ENCODE measurements at regions not wholly inside any gene's neighbourhood (a gene's known extent, or its start where the extent isn't known, plus 50 kb on each side); places are given as distances from the start of the nearest gene placed in this dataset.

DNA sequence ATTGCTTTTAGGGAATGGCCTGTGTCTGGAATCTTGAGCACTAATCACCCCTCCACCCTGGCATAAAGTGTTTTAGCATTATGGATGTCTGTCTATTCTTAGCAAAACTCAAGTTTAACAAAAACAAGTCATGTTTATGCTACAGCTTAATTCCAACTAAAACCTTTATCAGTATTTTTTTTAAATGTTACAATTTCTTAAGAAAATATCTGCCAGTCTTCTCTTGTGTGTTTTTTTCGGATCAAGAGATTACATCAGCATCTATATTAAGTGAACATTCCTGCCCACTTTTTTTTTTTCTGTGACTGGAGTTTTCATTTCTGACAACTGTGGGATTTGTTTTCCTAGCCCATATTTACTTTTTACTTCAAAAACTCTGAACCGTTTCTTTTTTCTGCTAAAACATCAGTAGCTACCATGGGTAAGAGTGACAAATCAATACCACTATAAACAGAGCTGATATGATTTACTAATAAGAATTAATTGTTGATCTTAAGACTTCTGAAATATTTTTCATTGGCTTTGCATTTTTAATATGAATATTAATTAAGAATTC lies 94.3 kb downstream of the EDN1 start:
- DNase-seq = no peak

- no peak for DNase-seq
Measured at GRCh38 chr6:12385316-12385715, 95.2 kb downstream of the EDN1 start.

- DNase-seq = no peak
Measured at GRCh38 chr6:12386816-12387215, 96.7 kb downstream of the EDN1 start.

DNA sequence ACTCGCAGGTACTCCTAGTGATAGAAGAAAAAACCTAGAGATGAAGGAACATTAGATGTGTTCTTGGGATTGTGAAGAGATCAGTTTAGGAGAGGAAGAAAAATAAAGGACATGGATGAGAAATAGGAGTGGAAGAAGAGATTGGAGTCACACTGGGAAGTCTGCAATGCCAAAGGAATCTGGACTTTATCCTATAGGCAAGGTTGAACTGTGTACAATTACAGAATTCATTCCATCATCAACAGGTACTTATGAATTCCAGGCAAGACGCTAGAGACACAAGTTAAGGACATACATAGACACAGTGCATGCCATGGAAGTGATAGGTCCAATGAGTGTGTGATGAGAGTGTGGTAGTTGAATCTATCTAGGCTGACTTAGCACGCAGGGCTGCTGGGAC lies 101.3 kb downstream of the EDN1 start:
- DNase-seq = no peak

DNA sequence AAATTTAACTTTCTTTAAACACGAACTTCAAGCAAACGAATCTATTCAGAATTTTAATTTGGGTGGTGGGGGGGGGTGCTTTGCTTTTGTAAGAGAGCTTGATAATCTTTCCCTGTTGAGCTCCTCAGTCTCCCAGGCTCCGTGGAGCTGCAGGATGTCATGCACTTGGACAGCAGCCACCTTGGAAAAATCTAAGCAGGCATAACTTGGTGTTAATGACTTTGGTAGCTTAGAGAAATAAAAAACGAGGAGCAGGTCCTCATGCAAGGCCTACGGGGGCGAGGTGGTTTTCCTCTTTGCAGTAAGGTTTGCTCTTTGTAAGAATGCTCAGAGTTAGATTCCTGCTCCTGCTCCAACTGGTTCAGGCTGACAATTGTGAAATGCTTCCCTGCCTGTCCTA lies 102.3 kb downstream of the EDN1 start:
- DNase-seq = no peak

DNA sequence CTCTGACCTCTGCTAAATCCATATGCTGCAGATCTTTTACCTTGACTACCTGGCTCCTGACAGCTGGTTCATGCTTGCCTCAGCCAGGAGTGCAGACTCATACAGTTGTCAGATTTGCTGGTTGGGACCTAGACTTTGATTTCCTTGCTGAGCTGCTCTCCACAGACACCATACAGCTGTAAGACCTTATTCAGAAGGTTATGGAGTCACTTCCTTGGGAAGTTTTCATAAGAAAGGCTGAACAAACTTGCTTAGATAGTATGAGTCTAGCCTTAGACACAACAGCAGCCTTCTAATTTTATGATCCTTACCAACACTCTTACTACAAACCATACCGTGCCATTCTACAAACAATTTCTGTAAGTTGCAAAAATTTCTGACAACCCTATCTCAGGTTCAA lies 102.9 kb downstream of the EDN1 start:
- no peak for DNase-seq

DNA sequence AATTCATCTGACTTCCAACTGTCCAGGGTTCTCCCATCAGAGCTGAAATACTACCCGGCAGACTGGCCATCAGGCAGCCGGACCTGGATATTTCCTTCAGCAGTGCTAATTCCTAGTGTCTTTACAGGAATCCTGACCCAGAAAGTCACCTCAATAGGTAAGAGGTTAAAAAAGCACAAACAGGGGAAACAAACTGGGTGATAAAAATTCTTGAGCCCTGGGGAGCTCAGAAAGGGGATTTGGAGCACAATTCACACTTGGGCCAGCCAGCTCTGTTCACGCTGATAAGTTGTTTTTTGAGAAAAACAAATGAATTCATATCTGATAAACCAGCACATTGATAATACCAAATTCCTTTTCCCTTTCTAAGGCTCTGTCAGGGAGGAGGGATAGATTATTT lies 104.0 kb downstream of the EDN1 start:
- DNase-seq = no peak

- no peak for DNase-seq
Measured at GRCh38 chr6:12395898-12396297, 105.7 kb downstream of the EDN1 start.

- no peak for DNase-seq
Measured at GRCh38 chr6:12401200-12401599, 111.0 kb downstream of the EDN1 start.

DNA sequence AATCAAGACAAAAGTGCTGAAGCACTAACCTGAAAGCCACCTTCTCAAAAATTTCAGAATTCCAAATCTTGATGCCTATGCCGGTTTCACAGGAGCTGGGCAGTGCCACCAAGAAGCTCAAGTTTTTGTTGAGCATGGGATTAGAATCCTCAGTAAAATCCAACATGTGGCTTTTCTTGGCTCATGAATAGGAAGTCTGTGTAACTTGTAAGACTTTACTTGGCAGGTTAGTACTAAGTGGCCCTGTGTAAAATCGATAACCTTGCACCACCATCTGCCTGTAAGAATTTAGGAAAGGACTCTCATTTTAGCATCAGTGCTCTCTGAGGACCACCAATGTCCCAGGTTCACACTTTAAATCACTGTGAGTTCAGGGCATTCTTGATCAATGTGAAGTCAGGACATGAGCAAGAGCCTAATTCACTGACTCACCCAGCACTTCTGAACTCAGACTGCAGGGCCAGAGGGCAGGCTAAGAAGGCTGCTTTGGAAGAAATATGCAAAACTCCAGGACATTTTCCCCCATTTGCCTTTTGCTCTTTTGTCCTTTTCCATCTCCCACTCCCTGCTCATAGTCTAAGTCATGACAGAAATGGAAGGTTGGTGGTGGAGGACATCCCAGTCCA lies 113.2 kb downstream of the EDN1 start:
- no peak for DNase-seq

GRCh38 chr6:12403947-12404647 lies 113.9 kb downstream of the EDN1 start:
- no peak for DNase-seq

DNA sequence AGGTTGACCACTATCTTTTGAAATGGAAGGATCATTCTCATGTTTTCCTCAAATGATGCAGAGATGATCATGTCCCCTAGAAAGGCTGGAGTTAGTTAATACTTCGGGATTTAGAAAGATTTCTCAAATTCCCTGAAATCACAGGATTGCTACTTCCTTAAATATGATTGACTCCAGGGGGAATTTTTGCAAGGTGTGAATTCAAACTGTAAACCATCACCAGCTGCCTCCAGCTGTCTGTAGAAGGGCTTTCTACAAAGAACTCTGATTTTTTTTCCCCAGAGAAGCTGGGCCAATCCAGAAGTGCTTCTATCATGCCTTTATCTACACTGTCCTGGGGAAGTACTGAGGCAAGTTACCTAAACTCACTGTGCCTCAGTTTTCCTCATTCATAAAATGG lies 114.5 kb downstream of the EDN1 start:
- no peak for DNase-seq

GRCh38 chr6:12408752-12409151 lies 118.6 kb downstream of the EDN1 start:
- no peak for DNase-seq

DNA sequence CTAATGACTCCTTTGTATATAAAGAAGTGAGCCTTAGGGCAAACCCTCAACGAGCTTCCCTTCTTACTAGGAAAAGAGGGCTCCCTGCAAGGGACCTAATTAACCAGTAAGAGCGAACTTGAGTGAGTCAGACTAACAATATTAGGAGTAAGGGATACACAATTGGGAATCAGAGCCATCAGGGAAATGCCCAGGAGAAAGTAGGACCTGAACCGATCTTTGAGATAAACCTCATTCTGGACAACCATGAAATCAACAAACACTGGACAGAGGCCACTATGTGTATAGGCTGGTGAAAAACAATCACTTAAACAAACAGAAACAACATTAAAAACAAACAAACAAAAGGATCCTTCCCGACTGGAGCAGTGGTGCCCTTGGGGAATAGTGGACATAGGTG lies 120.8 kb downstream of the EDN1 start:
- no peak for DNase-seq

DNA sequence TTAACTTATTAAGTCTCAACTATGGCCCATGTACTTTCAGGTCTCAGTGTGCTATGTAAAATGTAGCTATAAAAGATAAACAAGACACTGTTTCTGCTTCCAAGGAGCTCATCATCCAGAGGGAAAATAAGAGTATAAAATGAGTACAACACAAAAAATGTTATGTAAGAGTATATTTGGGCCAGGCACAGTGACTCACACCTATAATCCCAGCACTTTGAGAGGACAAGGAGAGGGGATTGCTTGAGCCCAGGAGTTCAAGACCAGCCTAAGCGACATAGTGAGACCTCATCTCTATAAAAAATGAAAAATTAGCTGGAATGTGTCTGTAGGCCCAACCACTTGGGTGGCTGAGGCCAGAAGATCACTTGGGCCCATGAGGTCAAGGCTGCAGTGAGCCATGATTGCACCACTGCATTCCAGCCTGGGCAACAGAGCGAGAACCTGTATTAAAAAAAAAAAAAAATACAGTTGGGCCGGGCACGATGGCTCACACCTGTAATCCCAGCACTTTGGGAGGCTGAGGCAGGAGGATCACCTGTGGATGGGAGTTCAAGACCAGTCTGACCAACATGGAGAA lies 124.0 kb downstream of the EDN1 start:
- DNase-seq = no peak

GRCh38 chr6:12415980-12416598 lies 125.9 kb downstream of the EDN1 start:
- no peak for DNase-seq

DNA sequence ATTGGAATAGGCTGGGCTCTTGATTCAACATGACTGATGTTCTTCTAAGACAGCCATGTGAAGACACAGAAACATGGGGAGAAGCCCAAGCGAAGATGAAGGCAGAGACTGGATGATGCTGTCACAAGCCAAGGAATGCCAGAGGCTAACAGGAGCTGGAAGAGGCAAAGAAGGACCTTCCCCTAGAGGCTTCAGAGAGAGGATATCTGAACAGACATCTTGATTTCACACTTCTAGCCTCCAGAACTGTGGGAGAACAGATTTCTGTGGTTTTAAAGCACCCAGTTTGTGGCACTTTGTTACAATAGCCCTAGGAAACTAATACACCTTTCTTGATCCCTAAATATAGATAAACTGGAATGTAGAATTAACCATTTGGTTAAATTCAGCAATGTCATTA lies 127.0 kb downstream of the EDN1 start:
- no peak for DNase-seq

DNA sequence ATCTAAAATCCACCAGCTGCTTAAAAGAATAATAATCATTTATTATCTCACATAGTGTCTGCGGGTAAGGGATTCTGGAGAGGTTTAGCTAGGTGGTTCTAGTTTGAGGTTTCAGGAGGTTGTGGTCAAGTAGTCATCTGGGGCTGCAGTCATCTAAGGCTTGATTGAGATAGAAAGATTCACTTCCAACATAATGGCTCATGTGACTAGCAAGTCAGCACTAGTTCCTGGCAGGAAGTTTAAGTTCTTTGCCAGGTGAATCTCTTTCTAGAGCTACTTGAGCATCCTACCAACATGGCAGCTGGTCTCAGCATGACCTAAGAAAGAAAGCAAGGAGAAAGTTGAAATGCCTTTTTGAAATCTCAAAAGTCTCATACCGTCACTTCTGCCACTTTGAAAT lies 128.8 kb downstream of the EDN1 start:
- no peak for DNase-seq

DNA sequence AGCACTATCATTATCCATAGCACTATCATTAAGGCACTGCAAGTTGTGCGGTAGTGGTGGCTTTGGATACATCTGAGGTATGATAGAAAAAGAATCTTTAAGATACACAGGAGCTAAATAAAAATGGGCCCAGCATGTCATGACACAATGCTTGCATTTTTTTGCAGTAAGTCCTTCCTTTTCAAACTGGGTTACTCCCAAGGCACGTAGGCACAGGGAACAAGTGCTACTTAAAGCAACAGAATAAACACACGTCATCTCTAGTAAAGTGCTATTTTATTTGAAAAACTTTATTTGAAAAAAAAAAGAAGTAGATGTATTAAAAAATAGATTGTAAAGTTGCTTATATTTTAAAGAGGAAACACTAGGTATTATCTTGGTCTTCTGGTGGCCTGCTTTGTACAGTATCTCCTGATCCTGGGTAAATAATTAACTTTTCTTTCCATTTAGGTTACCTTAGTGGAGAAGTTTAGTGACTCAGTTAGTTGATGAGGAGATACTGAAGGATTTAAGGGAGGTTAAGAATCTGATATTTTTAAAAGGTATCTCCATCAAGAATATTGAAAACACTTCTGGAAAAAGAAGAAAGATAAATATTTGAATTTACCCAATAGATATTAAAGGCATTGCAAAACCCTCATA lies 129.6 kb downstream of the EDN1 start:
- no peak for DNase-seq

DNA sequence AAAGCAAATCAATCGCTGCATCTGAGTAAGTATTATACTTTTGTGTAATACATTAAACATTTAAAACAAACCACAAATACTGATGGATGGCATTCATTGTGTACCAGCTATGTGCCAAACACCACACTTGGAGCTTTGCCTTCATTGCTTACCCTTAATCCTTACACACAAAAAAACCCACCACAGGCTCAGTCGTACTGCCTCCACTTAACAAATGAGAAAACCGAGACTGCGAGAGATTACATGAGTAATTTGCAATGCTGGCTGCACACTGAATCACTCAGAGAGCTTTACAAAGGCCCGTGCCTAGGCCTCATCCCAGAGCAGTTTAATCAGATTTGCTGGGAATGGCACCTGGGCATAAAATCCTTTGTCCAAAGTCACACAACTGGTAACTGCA lies 130.5 kb downstream of the EDN1 start:
- no peak for DNase-seq

DNA sequence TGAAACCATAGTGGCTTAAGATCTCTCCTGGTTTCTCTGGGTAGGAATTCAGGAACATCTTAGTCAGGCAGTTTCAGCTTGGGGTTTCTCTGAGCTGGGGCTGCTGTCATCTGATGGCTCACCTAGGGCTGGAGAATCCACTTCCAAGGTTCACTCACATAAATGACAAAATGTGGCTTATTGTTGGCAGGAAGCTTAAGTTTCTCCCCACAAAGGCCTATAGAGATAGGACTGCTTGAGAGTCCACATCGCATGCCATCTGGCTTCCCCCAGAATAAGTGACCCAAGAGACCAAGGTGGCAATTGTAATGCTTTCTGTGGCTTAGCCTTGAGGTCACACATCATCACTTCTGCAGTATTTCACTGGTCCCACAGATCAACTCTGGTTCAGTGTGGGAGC lies 131.4 kb downstream of the EDN1 start:
- no peak for DNase-seq

DNA sequence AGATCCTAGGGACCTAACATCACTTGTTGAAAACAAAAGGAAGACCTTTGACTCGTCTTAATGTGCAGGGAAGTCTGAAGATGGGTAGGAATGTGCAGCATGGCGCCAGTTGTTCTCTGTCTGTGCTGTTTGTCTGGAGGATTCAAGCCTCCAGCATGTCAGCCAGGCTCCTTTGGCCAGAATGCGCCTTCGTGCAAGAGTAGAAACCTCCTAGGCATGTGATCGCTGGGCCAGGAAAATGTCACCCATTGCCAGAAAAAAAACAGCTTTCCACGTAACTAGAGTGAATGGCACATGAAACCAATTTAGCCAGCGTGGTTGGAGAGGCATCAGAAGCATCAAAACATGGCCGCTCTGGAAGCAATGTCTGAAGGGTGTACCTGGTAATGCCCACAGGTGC lies 132.7 kb downstream of the EDN1 start:
- no peak for DNase-seq

GRCh38 chr6:12423832-12424231 lies 133.7 kb downstream of the EDN1 start:
- no peak for DNase-seq
